Left lung (tissue), 4 donors: ENCODE measurements at regions not wholly inside any gene's neighbourhood (a gene's known extent, or its start where the extent isn't known, plus 50 kb on each side); places are given as distances from the start of the nearest gene placed in this dataset.
A peak's percentile ranks its signal among the peaks of the same experiment; 100 is the strongest.

ENCODE experiments used
- ATAC-seq: fragments of 200-7000 bp; cut with Tn5 transposase; one replicate; pipeline ENCODE4 v1.9.1; 2020; ENCODE audit warnings: moderate library complexity
- DNase-seq, 4 donors: peaks; one replicate each; pipeline ENCODE4 v3.0.0-alpha.2; 2013 to 2020
- H3K27ac ChIP-seq, 2 donors: fragments of 200-600 bp; sonication (generic) in 1 of 2; one replicate each; pipeline versions ENCODE4 v1.5.0 to v1.8.0; 2020 to 2021
- H3K27me3 ChIP-seq, 2 donors: fragments of 200-600 bp; sonication (generic) in 1 of 2; one replicate each; pipeline versions ENCODE4 v1.5.0 to v1.8.0; 2020 to 2021
- H3K36me3 ChIP-seq, 2 donors: fragments of 200-600 bp; sonication (generic) in 1 of 2; one replicate each; pipeline versions ENCODE4 v1.5.0 to v1.8.0; 2020 to 2021
- H3K4me1 ChIP-seq, 2 donors: fragments of 200-600 bp; one replicate each; pipeline ENCODE4 v1.8.0; 2021
- H3K4me3 ChIP-seq, 2 donors: fragments of 200-600 bp; sonication (generic) in 1 of 2; one replicate each; pipeline versions ENCODE4 v1.5.0 to v1.8.0; 2020 to 2021; ENCODE audit warnings: mild to moderate bottlenecking in 1 of 2
- H3K9me3 ChIP-seq, 2 donors: fragments of 200-600 bp; sonication (generic) in 1 of 2; one replicate each; pipeline versions ENCODE4 v1.5.0 to v1.8.0; 2020 to 2021
- intact Hi-C, 2 donors: fragments of 100-400 bp; cut with DNase I; formaldehyde crosslinking; loops; one replicate each; pipeline versions ENCODE4 v1.11.2 to v1.14.2; 2022
- TF ChIP-seq, protein P1 (sequence below), 2 donors: fragments of 200-600 bp; sonication (generic) in 1 of 2; IDR thresholded peaks; one replicate each; pipeline versions ENCODE4 v1.5.0 to v1.8.0; 2021; ENCODE audit warnings: antibody characterized with exemption in 2 of 2
- donor health status: DM: no; HTN: yes; CAD: no.
- donor health status: DM: no; HTN: no; CAD: no.

GRCh38 chrX:45768666-45769236, 568.1 kb upstream of the DIPK2B start:
- Histone ChIP-seq H3K9me3 (no peaks in the 10 kb centered on the region), H3K4me3 (peak overlapping the region; percentile 31 to 49), H3K36me3 (no peaks in the 10 kb centered on the region), H3K27me3 (no peaks in the 10 kb centered on the region), H3K4me1 (peaks cover 0 to 40% of the 10 kb centered on the region in 2 donors), H3K27ac (peak overlapping the region; percentile 84 to 90)
- DNase-seq (no peak), ATAC-seq (no peak)
- TF ChIP-seq, protein P1, sequence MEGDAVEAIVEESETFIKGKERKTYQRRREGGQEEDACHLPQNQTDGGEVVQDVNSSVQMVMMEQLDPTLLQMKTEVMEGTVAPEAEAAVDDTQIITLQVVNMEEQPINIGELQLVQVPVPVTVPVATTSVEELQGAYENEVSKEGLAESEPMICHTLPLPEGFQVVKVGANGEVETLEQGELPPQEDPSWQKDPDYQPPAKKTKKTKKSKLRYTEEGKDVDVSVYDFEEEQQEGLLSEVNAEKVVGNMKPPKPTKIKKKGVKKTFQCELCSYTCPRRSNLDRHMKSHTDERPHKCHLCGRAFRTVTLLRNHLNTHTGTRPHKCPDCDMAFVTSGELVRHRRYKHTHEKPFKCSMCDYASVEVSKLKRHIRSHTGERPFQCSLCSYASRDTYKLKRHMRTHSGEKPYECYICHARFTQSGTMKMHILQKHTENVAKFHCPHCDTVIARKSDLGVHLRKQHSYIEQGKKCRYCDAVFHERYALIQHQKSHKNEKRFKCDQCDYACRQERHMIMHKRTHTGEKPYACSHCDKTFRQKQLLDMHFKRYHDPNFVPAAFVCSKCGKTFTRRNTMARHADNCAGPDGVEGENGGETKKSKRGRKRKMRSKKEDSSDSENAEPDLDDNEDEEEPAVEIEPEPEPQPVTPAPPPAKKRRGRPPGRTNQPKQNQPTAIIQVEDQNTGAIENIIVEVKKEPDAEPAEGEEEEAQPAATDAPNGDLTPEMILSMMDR (IDR thresholded peaks at IDR 0.05), result no peak
- intact Hi-C loops, result no loop called here

- TF ChIP-seq, protein P1 (IDR thresholded peaks at IDR 0.05), result no peak
- Histone ChIP-seq H3K4me1 (peaks cover 0 to 51% of the 10 kb centered on the region in 2 donors), H3K36me3 (no peaks in the 10 kb centered on the region), H3K27me3 (no peaks in the 10 kb centered on the region), H3K27ac (peak overlapping the region; percentile 84 to 90), H3K4me3 (peak overlapping the region in 1 of 2 donors; percentile 49), H3K9me3 (no peaks in the 10 kb centered on the region)
- intact Hi-C loops, result no loop called here
- DNase-seq (peak in 1 of 4 donors; percentile 46), ATAC-seq (peak; percentile 4)
These were observed 566.4 kb upstream of the DIPK2B start for GRCh38 chrX:45766981-45767501.

DNA sequence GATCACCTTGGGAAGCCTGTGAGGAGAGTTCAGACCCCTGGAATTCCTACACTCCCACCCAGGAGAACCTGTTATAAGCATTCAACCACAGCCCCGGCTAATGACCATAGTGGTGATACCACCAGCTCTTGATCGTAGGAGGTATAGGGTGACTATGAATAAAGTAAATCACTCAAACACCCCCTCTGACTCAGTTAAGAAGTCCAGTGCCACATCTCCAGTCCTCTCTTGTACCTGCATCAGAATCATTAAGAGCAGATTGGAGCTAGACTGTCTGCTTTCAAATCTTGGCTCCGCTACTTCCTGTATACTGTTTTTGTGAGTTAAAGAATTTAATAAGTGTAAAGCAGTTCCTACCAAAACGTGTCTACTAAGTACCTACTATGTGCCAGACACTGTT, 565.1 kb upstream of the DIPK2B start:
- no peak for DNase-seq
- Histone ChIP-seq H3K36me3 (no peaks in the 10 kb centered on the region), H3K9me3 (no peaks in the 10 kb centered on the region), H3K27me3 (no peaks in the 10 kb centered on the region), H3K4me1 (peaks cover 0 to 51% of the 10 kb centered on the region in 2 donors), H3K4me3 (peak overlapping the region in 1 of 2 donors; percentile 49), H3K27ac (no peak overlapping the region)
- intact Hi-C loops, result no loop called here
- TF ChIP-seq, protein P1 (IDR thresholded peaks at IDR 0.05), result no peak
- ATAC-seq, result no peak

DNA sequence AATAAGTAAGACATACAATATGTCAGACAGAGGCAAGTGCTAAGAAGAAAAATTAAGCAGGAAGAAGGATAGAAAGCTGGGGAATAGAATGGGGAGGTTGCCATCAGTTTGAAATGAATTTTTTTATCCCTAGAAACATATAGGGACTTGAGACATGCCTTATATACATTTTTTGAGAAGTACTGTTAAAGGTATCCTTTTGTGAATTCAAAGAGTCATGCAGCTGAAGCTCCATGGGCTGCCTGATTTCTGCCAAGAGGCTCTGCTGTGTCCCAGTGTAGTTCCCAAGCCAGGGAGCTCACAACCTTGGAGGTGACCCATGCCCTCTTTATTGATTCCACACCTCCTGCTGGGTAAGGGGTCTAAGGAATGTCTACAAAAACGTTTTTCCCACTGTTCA, 564.6 kb upstream of the DIPK2B start:
- DNase-seq (no peak), ATAC-seq (no peak)
- Histone ChIP-seq H3K9me3 (no peaks in the 10 kb centered on the region), H3K27me3 (no peaks in the 10 kb centered on the region), H3K27ac (no peak overlapping the region), H3K4me1 (peaks cover 0 to 53% of the 10 kb centered on the region in 2 donors), H3K36me3 (peaks cover 0 to 1% of the 10 kb centered on the region in 2 donors), H3K4me3 (peak overlapping the region in 1 of 2 donors; percentile 49)
- TF ChIP-seq, protein P1 (IDR thresholded peaks at IDR 0.05), result no peak
- intact Hi-C loops, result no loop called here

GRCh38 chrX:45762699-45763647, 562.3 kb upstream of the DIPK2B start:
- Histone ChIP-seq H3K9me3 (no peaks in the 10 kb centered on the region), H3K27ac (peak overlapping the region in 1 of 2 donors; percentile 57), H3K27me3 (no peaks in the 10 kb centered on the region), H3K4me3 (no peak overlapping the region), H3K36me3 (peaks cover 0 to 4% of the 10 kb centered on the region in 2 donors), H3K4me1 (peaks cover 0 to 74% of the 10 kb centered on the region in 2 donors)
- TF ChIP-seq, protein P1 (IDR thresholded peaks at IDR 0.05), result no peak
- DNase-seq (no peak), ATAC-seq (no peak)
- intact Hi-C loops, result no loop called here
